ENCODE measurements at regions not wholly inside any gene's neighbourhood (a gene's known extent, or its start where the extent isn't known, plus 50 kb on each side); places are given as distances from the start of the nearest gene placed in this dataset.

GRCh38 chr5:86404256-86404655 lies 213.5 kb upstream of the COX7C start:
- TF ChIP-seq EZH2 (IDR thresholded peaks at IDR 0.05) (no peak), POLR2AphosphoS5 (IDR thresholded peaks at IDR 0.05; ENCODE audit: borderline replicate concordance, low read depth, low read length) (no peak)
